Keratinocyte (primary cell): ENCODE measurements at regions not wholly inside any gene's neighbourhood (a gene's known extent, or its start where the extent isn't known, plus 50 kb on each side); places are given as distances from the start of the nearest gene placed in this dataset.

ENCODE experiments used
- CTCF ChIP-seq, 3 experiments: IDR thresholded peaks in 1 of 3; conservative IDR thresholded peaks in 1 of 3; optimal IDR thresholded peaks in 1 of 3; 2 replicates in 2 of 3; 3 replicates in 1 of 3; pipeline versions ENCODE3 to v1.5.1; 2011; ENCODE audit warnings: low read length in 3 of 3, mild to moderate bottlenecking in 3 of 3, moderate library complexity in 2 of 3, control low read depth in 1 of 3, inconsistent platforms in 1 of 3; ENCODE audit not compliant: insufficient read depth in 2 of 3; ENCODE audit errors: extremely low read depth in 1 of 3
- EZH2 ChIP-seq: IDR thresholded peaks from one replicate; pipeline ENCODE4 v1.6.1; 2012; ENCODE audit warnings: inconsistent platforms, mild to moderate bottlenecking, low read length, moderate library complexity

DNA sequence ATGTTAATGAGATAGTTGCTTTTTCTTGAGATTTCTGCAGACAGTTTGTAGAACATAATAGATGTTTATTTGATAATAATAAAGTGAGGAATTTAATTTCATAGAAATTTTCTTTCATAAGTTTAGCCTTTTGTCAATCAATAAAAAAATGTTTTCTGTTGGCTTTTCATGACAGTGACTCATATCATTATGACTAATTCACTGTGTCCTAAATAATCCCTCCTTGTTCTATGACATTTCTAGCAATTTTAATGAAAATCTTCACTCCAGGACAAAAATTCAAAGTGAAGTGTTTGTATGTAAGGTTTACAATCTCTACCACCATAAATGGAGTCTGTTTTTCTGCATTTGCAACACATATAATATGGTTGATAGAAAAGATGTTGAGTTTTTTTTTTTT is 109.9 kb downstream of the UTRN start:
- TF ChIP-seq CTCF (optimal IDR thresholded peaks at IDR 0.05 in 1 of 3, IDR thresholded peaks at IDR 0.05 in 1 of 3, conservative IDR thresholded peaks at IDR 0.05 in 1 of 3; ENCODE audit: extremely low read depth in 1 of 3, insufficient read depth in 2 of 3, low read length in 3 of 3) (no peak), EZH2 (no peak)
